CD14-positive monocyte (primary cell): ENCODE measurements at regions not wholly inside any gene's neighbourhood (a gene's known extent, or its start where the extent isn't known, plus 50 kb on each side); places are given as distances from the start of the nearest gene placed in this dataset.

ENCODE experiments used
- DNase-seq, 3 donors: peaks; one replicate each; pipeline ENCODE4 v3.0.0-alpha.2; 2011 to 2022
- H2AFZ ChIP-seq: 2 replicates; pipeline ENCODE4 v1.6.0; 2012; ENCODE audit warnings: mild to moderate bottlenecking, low read depth, low read length, inconsistent platforms; ENCODE audit not compliant: insufficient read depth, poor library complexity, severe bottlenecking
- H3K27ac ChIP-seq, 2 donors: 1 replicate in 1 of 2; 2 replicates in 1 of 2; pipeline ENCODE4 v1.5.1; 2012 to 2013; ENCODE audit warnings: low read length in 2 of 2, control low read depth in 1 of 2, inconsistent platforms in 1 of 2, low read depth in 1 of 2, mild to moderate bottlenecking in 1 of 2
- H3K27me3 ChIP-seq, 2 donors: one replicate each; pipeline versions ENCODE4 v1.6.0 to v1.6.1; 2011 to 2013; ENCODE audit warnings: low read length in 2 of 2; ENCODE audit not compliant: control insufficient read depth in 2 of 2, insufficient read depth in 2 of 2
- H3K36me3 ChIP-seq, 2 donors: replicated peaks in 1 of 2; 1 replicate in 1 of 2; 2 replicates in 1 of 2; pipeline versions ENCODE4 v1.5.1 to v1.6.1; 2012 to 2013; ENCODE audit warnings: low read length in 2 of 2, control low read depth in 1 of 2, inconsistent platforms in 1 of 2, mild to moderate bottlenecking in 1 of 2; ENCODE audit not compliant: insufficient read depth in 2 of 2, control insufficient read depth in 1 of 2
- H3K4me1 ChIP-seq, 2 donors: 1 replicate in 1 of 2; 2 replicates in 1 of 2; pipeline versions ENCODE4 v1.5.1 to v1.6.1; 2012 to 2013; ENCODE audit warnings: low read length in 2 of 2, control low read depth in 1 of 2, inconsistent platforms in 1 of 2, mild to moderate bottlenecking in 1 of 2, moderate library complexity in 1 of 2; ENCODE audit not compliant: insufficient read depth in 2 of 2, control insufficient read depth in 1 of 2
- H3K4me2 ChIP-seq: replicated peaks from 2 replicates; pipeline ENCODE3; 2012; ENCODE audit warnings: low read length, moderate library complexity, mild to moderate bottlenecking; ENCODE audit not compliant: poor library complexity, severe bottlenecking; ENCODE audit errors: extremely low read depth
- H3K4me3 ChIP-seq, 3 experiments: fragments of 200-600 bp in 1 of 3; sonication (generic) in 1 of 3; replicated peaks in 1 of 3; 1 replicate in 2 of 3; 2 replicates in 1 of 3; pipeline ENCODE4 v1.5.1; 2011 to 2013; ENCODE audit warnings: low read length in 3 of 3, mild to moderate bottlenecking in 3 of 3, control low read depth in 2 of 3, low read depth in 2 of 3, inconsistent platforms in 1 of 3, moderate library complexity in 1 of 3
- H3K79me2 ChIP-seq: 2 replicates; pipeline ENCODE4 v1.6.0; 2012; ENCODE audit warnings: mild to moderate bottlenecking, control low read depth, inconsistent platforms, low read length, moderate library complexity; ENCODE audit not compliant: insufficient read depth
- H3K9ac ChIP-seq: 2 replicates; pipeline ENCODE4 v1.6.0; 2017; ENCODE audit warnings: low read length, mild to moderate bottlenecking; ENCODE audit not compliant: insufficient read depth, poor library complexity, severe bottlenecking
- H3K9me3 ChIP-seq, 2 donors: replicated peaks in 1 of 2; 1 replicate in 1 of 2; 2 replicates in 1 of 2; pipeline versions ENCODE4 v1.5.1 to v1.6.1; 2012 to 2013; ENCODE audit warnings: low read length in 2 of 2, control low read depth in 1 of 2; ENCODE audit not compliant: control insufficient read depth in 1 of 2, insufficient read depth in 1 of 2
- H4K20me1 ChIP-seq: 2 replicates; pipeline ENCODE4 v1.6.0; 2012; ENCODE audit warnings: mild to moderate bottlenecking, low read length, control low read depth, moderate library complexity; ENCODE audit not compliant: insufficient read depth
- H3K27ac Mint-ChIP-seq, 7 donors: one replicate each; pipeline ENCODE4 v1.8.0; 2020; ENCODE audit warnings: mild to moderate bottlenecking in 7 of 7, mixed read lengths in 7 of 7, moderate library complexity in 6 of 7, inconsistent platforms in 2 of 7
- H3K27me3 Mint-ChIP-seq, 3 donors: one replicate each; pipeline ENCODE4 v1.8.0; 2021 to 2022; ENCODE audit warnings: low read depth in 3 of 3, mild to moderate bottlenecking in 3 of 3, mixed read lengths in 3 of 3, moderate library complexity in 3 of 3, inconsistent platforms in 1 of 3
- H3K36me3 Mint-ChIP-seq, 2 donors: one replicate each; pipeline ENCODE4 v1.8.0; 2020; ENCODE audit warnings: mixed read lengths in 2 of 2, inconsistent platforms in 1 of 2, mild to moderate bottlenecking in 1 of 2
- H3K4me1 Mint-ChIP-seq: one replicate; pipeline ENCODE4 v1.8.0; 2020; ENCODE audit warnings: mild to moderate bottlenecking, mixed read lengths
- H3K4me3 Mint-ChIP-seq, 2 donors: one replicate each; pipeline ENCODE4 v1.8.0; 2020; ENCODE audit warnings: mild to moderate bottlenecking in 2 of 2, mixed read lengths in 2 of 2, moderate library complexity in 1 of 2
- H3K9me3 Mint-ChIP-seq, 7 donors: one replicate each; pipeline ENCODE4 v1.8.0; 2020 to 2022; ENCODE audit warnings: mixed read lengths in 7 of 7, mild to moderate bottlenecking in 6 of 7, moderate library complexity in 6 of 7, inconsistent platforms in 2 of 7
- CTCF ChIP-seq: fragments of 200-600 bp; IDR thresholded peaks from one replicate; pipeline ENCODE4 v1.8.0; 2022; ENCODE audit warnings: antibody characterized with exemption, mild to moderate bottlenecking
- WGBS: methylation state at CpG from one replicate; pipeline ENCODE4 v1.1.5; 2013; ENCODE audit warnings: missing lambda C conversion rate; ENCODE audit not compliant: insufficient coverage; 5-methylcytosine and 5-hydroxymethylcytosine counted together
- intact Hi-C, 2 donors: fragments of 100-400 bp; cut with micrococcal nuclease; formaldehyde crosslinking; loops; one replicate each; pipeline versions ENCODE4 v1.15.0 to v1.15.1; 2023

DNA sequence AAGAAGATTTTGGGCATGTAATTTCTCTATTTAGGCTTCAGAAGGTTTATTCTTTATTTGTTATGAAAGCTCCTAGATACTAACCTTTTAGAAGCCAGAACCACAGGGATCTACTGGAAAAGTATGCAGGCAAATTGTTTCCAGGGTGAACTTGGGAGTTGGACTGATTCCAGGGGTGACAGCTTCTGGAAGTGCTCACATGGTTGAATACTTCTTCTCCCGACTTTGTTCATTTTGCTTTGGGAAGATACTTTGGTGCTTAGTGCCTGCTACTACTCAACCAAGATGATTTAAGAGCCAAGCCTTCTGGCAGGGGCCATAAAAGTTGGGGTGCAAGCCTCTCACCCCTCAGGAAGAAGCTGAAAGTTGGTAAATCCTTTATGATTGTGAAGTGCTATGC is 445.6 kb downstream of the ACTRT1 start:
- Histone ChIP-seq H3K4me3 (no peak overlapping the region), H4K20me1 (no peaks in the 10 kb centered on the region), H3K9ac (no peak overlapping the region), H3K9me3 (no peaks in the 10 kb centered on the region), H3K4me2 (no peak overlapping the region), H3K27me3 (no peaks in the 10 kb centered on the region), H3K4me1 (no peaks in the 10 kb centered on the region), H3K79me2 (no peaks in the 10 kb centered on the region), H2AFZ (no peak overlapping the region), H3K27ac (no peak overlapping the region), H3K36me3 (no peaks in the 10 kb centered on the region)
- no peaks in the 10 kb centered on the region for H3K36me3 Mint-ChIP-seq
- peaks cover 0 to 6% (median 2%) of the 10 kb centered on the region in 7 donors for H3K9me3 Mint-ChIP-seq
- DNase-seq: no peak
- no peak overlapping the region for H3K27ac Mint-ChIP-seq
- no peaks in the 10 kb centered on the region for H3K4me1 Mint-ChIP-seq
- WGBS: no CpG with 5 or more reads among the region's 1 CpG
- no peak overlapping the region for H3K4me3 Mint-ChIP-seq
- TF ChIP-seq CTCF: no peak
- intact Hi-C loops: no loop called here
- H3K27me3 Mint-ChIP-seq: no peaks in the 10 kb centered on the region

DNA sequence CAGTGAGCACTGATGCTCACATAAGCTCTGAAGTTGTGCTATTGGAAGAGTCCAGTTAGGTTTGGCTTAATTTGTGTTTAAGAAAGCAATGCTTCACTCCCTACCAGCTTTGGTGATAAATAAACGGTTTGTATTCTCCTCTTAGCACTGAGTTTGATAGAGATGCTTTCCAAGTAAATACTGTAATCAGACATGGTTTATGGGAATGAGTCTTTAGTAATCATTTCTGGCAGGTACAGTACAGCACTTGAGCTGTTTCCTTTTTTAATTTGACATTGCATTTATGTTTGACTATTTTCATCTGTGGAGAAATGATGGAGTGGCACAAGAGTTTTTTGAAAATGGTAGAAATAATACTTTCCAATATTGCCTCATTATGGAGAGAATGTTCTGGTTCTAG is 455.3 kb downstream of the ACTRT1 start:
- Mint-ChIP-seq H3K27me3 (peaks cover 0 to 2% (median 0%) of the 10 kb centered on the region in 3 donors), H3K27ac (no peak overlapping the region), H3K9me3 (peaks cover 0 to 8% (median 1%) of the 10 kb centered on the region in 7 donors), H3K36me3 (no peaks in the 10 kb centered on the region), H3K4me3 (no peak overlapping the region), H3K4me1 (no peaks in the 10 kb centered on the region)
- no peak overlapping the region for H3K9ac ChIP-seq
- no peak for DNase-seq
- no peaks in the 10 kb centered on the region for H4K20me1 ChIP-seq
- no peaks in the 10 kb centered on the region for H3K4me1 ChIP-seq
- no peak for TF ChIP-seq CTCF
- no peaks in the 10 kb centered on the region for H3K36me3 ChIP-seq
- H3K27me3 ChIP-seq: no peaks in the 10 kb centered on the region
- H3K27ac ChIP-seq: no peak overlapping the region
- no CpG with 5 or more reads among the region's 1 CpG for WGBS
- H3K79me2 ChIP-seq: no peaks in the 10 kb centered on the region
- H3K4me3 ChIP-seq: no peak overlapping the region
- no peak overlapping the region for H2AFZ ChIP-seq
- H3K4me2 ChIP-seq: no peak overlapping the region
- intact Hi-C loops: no loop called here
- H3K9me3 ChIP-seq: no peaks in the 10 kb centered on the region
